Osteoblast (primary cell): ENCODE measurements at regions not wholly inside any gene's neighbourhood (a gene's known extent, or its start where the extent isn't known, plus 50 kb on each side); places are given as distances from the start of the nearest gene placed in this dataset.

Source experiments
- DNase-seq: peaks from one replicate; pipeline ENCODE4 v3.0.0; 2011; ENCODE audit warnings: low spot score, mixed read lengths; ENCODE audit not compliant: insufficient read length; ENCODE audit errors: missing footprints
- H2AFZ ChIP-seq: 2 replicates; pipeline ENCODE4 v1.6.0; 2011; ENCODE audit warnings: mild to moderate bottlenecking, low read length
- H3K27ac ChIP-seq: 2 replicates; pipeline ENCODE4 v1.5.1; 2011; ENCODE audit warnings: mild to moderate bottlenecking, low read depth, low read length, moderate library complexity
- H3K27me3 ChIP-seq: 2 replicates; pipeline ENCODE4 v1.6.0; 2012; ENCODE audit warnings: mild to moderate bottlenecking, control low read depth, inconsistent platforms, low read length, moderate library complexity; ENCODE audit not compliant: insufficient read depth
- H3K36me3 ChIP-seq: 2 replicates; pipeline ENCODE4 v1.5.1; 2011; ENCODE audit warnings: mild to moderate bottlenecking, low read length, control low read depth, moderate library complexity; ENCODE audit not compliant: insufficient read depth
- H3K4me1 ChIP-seq: 2 replicates; pipeline ENCODE4 v1.5.1; 2011; ENCODE audit warnings: mild to moderate bottlenecking, low read length, control low read depth, moderate library complexity; ENCODE audit not compliant: insufficient read depth
- H3K4me2 ChIP-seq: 2 replicates; pipeline ENCODE4 v1.6.0; 2011; ENCODE audit warnings: mild to moderate bottlenecking, low read length; ENCODE audit not compliant: insufficient read depth
- H3K4me3 ChIP-seq: fragments of 200-600 bp; sonication (generic); 3 replicates; pipeline ENCODE4 v1.5.1; 2012; ENCODE audit warnings: mild to moderate bottlenecking, low read length, inconsistent platforms; ENCODE audit not compliant: insufficient read depth
- H3K79me2 ChIP-seq: 2 replicates; pipeline ENCODE4 v1.6.0; 2012; ENCODE audit warnings: mild to moderate bottlenecking, low read length, control low read depth, inconsistent platforms; ENCODE audit not compliant: insufficient read depth
- H3K9me3 ChIP-seq: 2 replicates; pipeline ENCODE4 v1.5.1; 2011; ENCODE audit warnings: low read depth, low read length, control low read depth
- H4K20me1 ChIP-seq: 2 replicates; pipeline ENCODE4 v1.6.0; 2012; ENCODE audit warnings: mild to moderate bottlenecking, low read length, control low read depth; ENCODE audit not compliant: insufficient read depth
- TF ChIP-seq, protein P1 (sequence below): IDR thresholded peaks from 2 replicates; pipeline ENCODE4 v1.5.1; 2011; ENCODE audit warnings: mild to moderate bottlenecking, low read depth, low read length, moderate library complexity; ENCODE audit errors: extremely low read depth

DNA sequence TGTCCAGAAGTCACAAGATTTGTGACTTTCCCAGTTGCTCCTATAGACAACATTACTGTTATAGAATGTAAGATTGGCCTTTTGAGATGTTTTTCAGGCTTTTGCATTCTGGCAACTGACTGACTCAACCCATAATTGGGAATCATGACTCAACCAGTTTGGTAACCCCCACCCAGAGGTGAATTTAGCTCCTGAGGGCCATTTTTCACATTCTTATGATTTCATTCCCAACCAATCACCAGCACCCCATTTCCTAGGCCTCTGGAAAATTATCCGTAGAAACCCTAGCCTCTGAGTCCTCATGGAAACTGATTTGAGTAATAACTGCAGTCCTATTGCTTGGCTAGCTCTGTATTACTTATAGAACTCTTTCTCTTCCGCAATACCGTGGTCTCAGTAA lies 626.0 kb upstream of the SEL1L start:
- H3K9me3 ChIP-seq, result peaks cover 6% of the 10 kb centered on the region
- TF ChIP-seq, protein P1, sequence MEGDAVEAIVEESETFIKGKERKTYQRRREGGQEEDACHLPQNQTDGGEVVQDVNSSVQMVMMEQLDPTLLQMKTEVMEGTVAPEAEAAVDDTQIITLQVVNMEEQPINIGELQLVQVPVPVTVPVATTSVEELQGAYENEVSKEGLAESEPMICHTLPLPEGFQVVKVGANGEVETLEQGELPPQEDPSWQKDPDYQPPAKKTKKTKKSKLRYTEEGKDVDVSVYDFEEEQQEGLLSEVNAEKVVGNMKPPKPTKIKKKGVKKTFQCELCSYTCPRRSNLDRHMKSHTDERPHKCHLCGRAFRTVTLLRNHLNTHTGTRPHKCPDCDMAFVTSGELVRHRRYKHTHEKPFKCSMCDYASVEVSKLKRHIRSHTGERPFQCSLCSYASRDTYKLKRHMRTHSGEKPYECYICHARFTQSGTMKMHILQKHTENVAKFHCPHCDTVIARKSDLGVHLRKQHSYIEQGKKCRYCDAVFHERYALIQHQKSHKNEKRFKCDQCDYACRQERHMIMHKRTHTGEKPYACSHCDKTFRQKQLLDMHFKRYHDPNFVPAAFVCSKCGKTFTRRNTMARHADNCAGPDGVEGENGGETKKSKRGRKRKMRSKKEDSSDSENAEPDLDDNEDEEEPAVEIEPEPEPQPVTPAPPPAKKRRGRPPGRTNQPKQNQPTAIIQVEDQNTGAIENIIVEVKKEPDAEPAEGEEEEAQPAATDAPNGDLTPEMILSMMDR, result no peak
- no peak overlapping the region for H3K27ac ChIP-seq

DNA sequence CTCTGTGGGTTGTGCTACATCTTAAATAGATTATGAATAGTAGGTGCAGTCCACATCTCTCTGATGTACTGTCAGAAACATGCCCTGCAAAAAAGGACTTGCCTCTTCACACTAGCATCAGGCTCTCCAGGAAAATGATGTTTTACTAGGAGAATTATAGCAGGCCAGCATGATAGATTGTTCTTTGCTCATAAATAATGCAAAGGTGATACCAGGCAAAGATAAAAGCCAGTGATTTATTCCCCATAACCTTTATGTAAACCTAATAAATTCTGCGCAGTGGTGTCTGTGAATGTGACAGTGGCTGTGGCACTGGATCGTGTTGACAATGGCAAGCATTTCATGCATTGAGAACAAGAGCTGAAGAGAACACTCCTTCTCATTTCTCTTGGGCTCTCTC lies 646.5 kb upstream of the SEL1L start:
- Histone ChIP-seq H3K4me1 (no peaks in the 10 kb centered on the region), H3K4me3 (no peak overlapping the region), H3K27ac (no peak overlapping the region), H3K9me3 (no peaks in the 10 kb centered on the region), H2AFZ (no peak overlapping the region), H3K4me2 (no peak overlapping the region), H3K79me2 (no peaks in the 10 kb centered on the region), H4K20me1 (no peaks in the 10 kb centered on the region), H3K27me3 (no peaks in the 10 kb centered on the region), H3K36me3 (no peaks in the 10 kb centered on the region)
- DNase-seq, result no peak
- TF ChIP-seq, protein P1, result no peak

More for the DNA sequence above, 626.0 kb upstream of the SEL1L start:
- H4K20me1 ChIP-seq, result no peaks in the 10 kb centered on the region
- H3K4me1 ChIP-seq, result no peaks in the 10 kb centered on the region
- no peak for DNase-seq
- H3K79me2 ChIP-seq, result no peaks in the 10 kb centered on the region
- H3K4me2 ChIP-seq, result no peak overlapping the region
- no peaks in the 10 kb centered on the region for H3K27me3 ChIP-seq
- H2AFZ ChIP-seq, result no peak overlapping the region
- no peaks in the 10 kb centered on the region for H3K36me3 ChIP-seq
- H3K4me3 ChIP-seq, result no peak overlapping the region

GRCh38 chr14:82182646-82183045 lies 649.0 kb upstream of the SEL1L start:
- Histone ChIP-seq H4K20me1 (no peaks in the 10 kb centered on the region), H2AFZ (no peak overlapping the region), H3K36me3 (no peaks in the 10 kb centered on the region), H3K4me2 (no peak overlapping the region), H3K9me3 (no peaks in the 10 kb centered on the region), H3K27me3 (no peaks in the 10 kb centered on the region), H3K27ac (no peak overlapping the region), H3K79me2 (no peaks in the 10 kb centered on the region), H3K4me3 (no peak overlapping the region), H3K4me1 (no peaks in the 10 kb centered on the region)
- TF ChIP-seq, protein P1, result no peak
- no peak for DNase-seq

- no peak overlapping the region for H3K27ac ChIP-seq
- DNase-seq, result no peak
- no peak overlapping the region for H3K4me3 ChIP-seq
- H3K79me2 ChIP-seq, result no peaks in the 10 kb centered on the region
- H3K36me3 ChIP-seq, result no peaks in the 10 kb centered on the region
- no peak overlapping the region for H2AFZ ChIP-seq
- no peaks in the 10 kb centered on the region for H4K20me1 ChIP-seq
- H3K9me3 ChIP-seq, result no peaks in the 10 kb centered on the region
- H3K27me3 ChIP-seq, result no peaks in the 10 kb centered on the region
- H3K4me2 ChIP-seq, result no peak overlapping the region
- no peaks in the 10 kb centered on the region for H3K4me1 ChIP-seq
- TF ChIP-seq, protein P1, result no peak
Measured at GRCh38 chr14:82190742-82191141, 657.1 kb upstream of the SEL1L start.
